Kidney (tissue), 13 donors: ENCODE measurements at regions not wholly inside any gene's neighbourhood (a gene's known extent, or its start where the extent isn't known, plus 50 kb on each side); places are given as distances from the start of the nearest gene placed in this dataset.

Experiments
- DNase-seq, 5 donors: peaks; one replicate each; pipeline ENCODE4 v3.0.0-alpha.2; 2013 to 2020
- FAIRE-seq: peaks from 2 replicates; lab custom pipeline; 2012; peaks lifted over from hg19 to GRCh38; lab: Jason Lieb, UNC
- H3K27ac ChIP-seq, 2 donors: one replicate each; pipeline ENCODE4 v1.7.0; 2013; ENCODE audit warnings: low read depth in 2 of 2, low read length in 2 of 2, inconsistent platforms in 1 of 2
- H3K27me3 ChIP-seq: one replicate; pipeline ENCODE4 v1.7.1; 2013; ENCODE audit warnings: low read length, inconsistent platforms; ENCODE audit not compliant: control insufficient read depth, insufficient read depth
- H3K36me3 ChIP-seq, 3 donors: one replicate each; pipeline versions ENCODE4 v1.7.0 to v1.7.1; 2013; ENCODE audit warnings: low read length in 3 of 3, control low read depth in 1 of 3, inconsistent platforms in 1 of 3; ENCODE audit not compliant: insufficient read depth in 3 of 3, control insufficient read depth in 2 of 3
- H3K4me1 ChIP-seq, 3 donors: one replicate each; pipeline versions ENCODE4 v1.7.0 to v1.7.1; 2013; ENCODE audit warnings: low read length in 3 of 3, inconsistent platforms in 1 of 3, low read depth in 1 of 3; ENCODE audit not compliant: control insufficient read depth in 2 of 3, insufficient read depth in 2 of 3
- H3K4me3 ChIP-seq, 3 donors: one replicate each; pipeline versions ENCODE4 v1.7.0 to v1.8.1; 2013; ENCODE audit warnings: low read length in 3 of 3, control low read depth in 1 of 3, inconsistent platforms in 1 of 3
- H3K9ac ChIP-seq, 3 donors: one replicate each; pipeline versions ENCODE4 v1.7.0 to v1.7.1; 2013; ENCODE audit warnings: low read length in 3 of 3, control low read depth in 1 of 3, inconsistent platforms in 1 of 3
- H3K9me3 ChIP-seq, 3 donors: one replicate each; pipeline versions ENCODE4 v1.7.0 to v1.7.1; 2013; ENCODE audit warnings: low read length in 3 of 3, control low read depth in 1 of 3, inconsistent platforms in 1 of 3; ENCODE audit not compliant: control insufficient read depth in 2 of 3, insufficient read depth in 1 of 3
- intact Hi-C: fragments of 100-400 bp; cut with DNase I; formaldehyde crosslinking; loops from one replicate; pipeline ENCODE4 v1.11.1; 2022
- TF ChIP-seq, protein P1 (sequence below): IDR thresholded peaks from 3 replicates; pipeline ENCODE4 v1.5.1; 2012; ENCODE audit warnings: mild to moderate bottlenecking, moderate library complexity, borderline replicate concordance; ENCODE audit not compliant: insufficient read depth; ENCODE audit errors: extremely low read depth
- donor health status: control.
- donor health status: control.
- donor health status: control.
- donor health status: control.
- donor health status: control.
- donor health status: DM: yes; HTN: yes; CAD: no.
- donor health status: Normal renal cell carcinoma (clear cell type).

DNA sequence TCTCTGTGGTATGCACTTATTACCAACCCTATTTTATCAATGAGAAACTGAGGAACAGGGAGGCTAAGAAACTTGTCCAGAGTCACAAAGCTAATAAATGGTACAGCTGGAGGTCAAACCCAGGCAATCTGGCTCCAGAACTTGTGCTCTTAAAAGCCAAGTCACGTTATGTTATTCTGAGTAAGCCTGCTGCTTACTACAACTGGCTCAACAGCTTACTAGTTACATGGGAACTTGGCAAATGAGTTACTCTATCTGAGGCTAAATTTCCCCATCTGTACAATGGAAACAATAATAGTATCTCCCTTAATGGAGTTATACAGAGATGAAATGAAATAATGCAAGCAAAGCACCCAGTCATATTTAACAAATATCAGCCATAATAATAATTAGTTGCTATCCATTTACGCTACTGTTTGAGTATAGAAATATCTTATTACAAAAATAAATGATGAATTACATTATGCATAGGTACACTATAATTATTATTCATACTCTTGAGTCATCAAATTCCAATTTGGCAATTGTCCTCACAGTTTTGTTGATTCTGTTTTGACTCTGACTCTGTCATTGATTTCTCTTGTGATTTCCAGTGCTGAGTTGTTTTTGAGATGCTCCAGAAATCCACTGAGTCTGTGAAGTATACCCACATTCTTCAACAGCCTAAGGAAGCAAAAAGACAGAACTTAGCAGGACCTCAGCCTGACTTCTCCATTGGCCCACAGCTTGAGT lies 112.2 kb downstream of the TBX5 start:
- Histone ChIP-seq H3K9ac (no peak overlapping the region), H3K36me3 (no peaks in the 10 kb centered on the region), H3K4me3 (no peak overlapping the region), H3K9me3 (no peaks in the 10 kb centered on the region), H3K4me1 (no peaks in the 10 kb centered on the region), H3K27me3 (no peaks in the 10 kb centered on the region), H3K27ac (no peak overlapping the region)
- intact Hi-C loops: no loop called here
- FAIRE-seq (no peak), DNase-seq (no peak)
- TF ChIP-seq, protein P1, sequence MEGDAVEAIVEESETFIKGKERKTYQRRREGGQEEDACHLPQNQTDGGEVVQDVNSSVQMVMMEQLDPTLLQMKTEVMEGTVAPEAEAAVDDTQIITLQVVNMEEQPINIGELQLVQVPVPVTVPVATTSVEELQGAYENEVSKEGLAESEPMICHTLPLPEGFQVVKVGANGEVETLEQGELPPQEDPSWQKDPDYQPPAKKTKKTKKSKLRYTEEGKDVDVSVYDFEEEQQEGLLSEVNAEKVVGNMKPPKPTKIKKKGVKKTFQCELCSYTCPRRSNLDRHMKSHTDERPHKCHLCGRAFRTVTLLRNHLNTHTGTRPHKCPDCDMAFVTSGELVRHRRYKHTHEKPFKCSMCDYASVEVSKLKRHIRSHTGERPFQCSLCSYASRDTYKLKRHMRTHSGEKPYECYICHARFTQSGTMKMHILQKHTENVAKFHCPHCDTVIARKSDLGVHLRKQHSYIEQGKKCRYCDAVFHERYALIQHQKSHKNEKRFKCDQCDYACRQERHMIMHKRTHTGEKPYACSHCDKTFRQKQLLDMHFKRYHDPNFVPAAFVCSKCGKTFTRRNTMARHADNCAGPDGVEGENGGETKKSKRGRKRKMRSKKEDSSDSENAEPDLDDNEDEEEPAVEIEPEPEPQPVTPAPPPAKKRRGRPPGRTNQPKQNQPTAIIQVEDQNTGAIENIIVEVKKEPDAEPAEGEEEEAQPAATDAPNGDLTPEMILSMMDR: no peak

DNA sequence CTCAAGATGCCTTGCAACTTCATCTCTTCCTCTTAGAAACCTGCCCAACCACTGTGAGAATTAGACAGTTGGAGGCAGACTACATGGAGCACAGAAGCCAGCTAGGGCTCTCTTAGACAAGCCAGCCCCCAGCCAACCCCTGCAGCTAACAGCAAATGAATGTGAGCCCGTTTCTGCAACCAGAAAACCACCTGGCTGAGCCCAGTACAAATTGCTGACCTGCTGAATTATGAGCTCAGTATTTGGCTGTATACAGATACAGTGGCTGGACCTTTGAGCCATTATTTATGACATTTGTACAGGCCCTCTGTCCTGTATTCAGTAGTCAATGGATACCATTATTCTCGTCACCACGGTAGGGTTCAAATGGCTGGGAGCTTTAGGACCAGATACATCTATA lies 112.9 kb downstream of the TBX5 start:
- H3K4me1 ChIP-seq: no peaks in the 10 kb centered on the region
- no peak for FAIRE-seq
- H3K27ac ChIP-seq: no peak overlapping the region
- H3K27me3 ChIP-seq: no peaks in the 10 kb centered on the region
- no peaks in the 10 kb centered on the region for H3K36me3 ChIP-seq
- intact Hi-C loops: no loop called here
- H3K9ac ChIP-seq: no peak overlapping the region
- no peaks in the 10 kb centered on the region for H3K9me3 ChIP-seq
- no peak overlapping the region for H3K4me3 ChIP-seq
- TF ChIP-seq, protein P1: no peak
- DNase-seq: no peak

DNA sequence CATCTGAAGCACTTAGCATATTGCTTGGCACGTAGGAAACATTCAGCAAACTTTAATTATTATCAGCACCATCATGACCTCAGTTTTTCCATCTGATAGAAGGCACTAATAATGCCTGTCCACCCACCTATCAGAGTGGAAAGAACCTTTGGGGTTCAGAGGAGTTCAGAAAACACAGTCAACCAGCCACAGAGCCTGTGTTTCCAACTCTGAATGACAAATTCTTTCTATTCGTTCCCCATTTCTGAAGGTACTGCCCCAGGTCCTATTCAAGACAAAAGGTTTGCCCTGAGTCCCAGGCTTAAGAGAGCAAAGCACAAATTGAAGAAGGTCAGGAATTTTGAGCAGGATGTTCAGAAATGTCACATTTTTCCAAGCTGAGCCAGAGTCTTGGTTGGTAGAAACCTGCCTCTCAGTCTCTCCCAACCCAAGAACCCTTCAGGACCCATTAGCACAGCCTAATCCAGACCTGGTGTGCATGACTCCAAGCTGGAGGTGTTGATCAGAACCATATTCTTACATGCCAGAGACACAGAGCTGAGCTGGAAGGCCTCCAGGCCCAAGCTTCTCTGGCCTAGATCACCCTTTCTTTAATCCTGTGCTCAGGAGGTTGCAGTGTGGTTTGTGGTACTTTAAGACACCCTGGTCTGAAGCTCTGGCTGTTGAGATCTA lies 114.4 kb downstream of the TBX5 start:
- no peaks in the 10 kb centered on the region for H3K4me1 ChIP-seq
- TF ChIP-seq, protein P1: no peak
- no peak overlapping the region for H3K27ac ChIP-seq
- H3K36me3 ChIP-seq: no peaks in the 10 kb centered on the region
- no peaks in the 10 kb centered on the region for H3K9me3 ChIP-seq
- FAIRE-seq: no peak
- no peaks in the 10 kb centered on the region for H3K27me3 ChIP-seq
- no peak overlapping the region for H3K4me3 ChIP-seq
- H3K9ac ChIP-seq: no peak overlapping the region
- DNase-seq: no peak
- intact Hi-C loops: no loop called here
